ENCODE measurements at regions not wholly inside any gene's neighbourhood (a gene's known extent, or its start where the extent isn't known, plus 50 kb on each side); places are given as distances from the start of the nearest gene placed in this dataset.

- no peaks in the 10 kb centered on the region for H3K4me1 ChIP-seq (ENCODE audit: control insufficient read depth, insufficient read depth, low read length)
- Mint-ChIP-seq H3K9me3 (peaks cover 10 to 21% of the 10 kb centered on the region in 2 donors), H3K27me3 (ENCODE audit: low read depth in 2 of 2) (no peaks in the 10 kb centered on the region), H3K4me1 (no peaks in the 10 kb centered on the region), H3K4me3 (no peak overlapping the region), H3K27ac (no peak overlapping the region), H3K36me3 (no peaks in the 10 kb centered on the region)
- no peak for TF ChIP-seq CTCF (IDR thresholded peaks at IDR 0.05)
- H3K9me3 ChIP-seq (ENCODE audit: control insufficient read depth, insufficient read depth, low read length), result no peaks in the 10 kb centered on the region
- WGBS (ENCODE audit: insufficient coverage), result 84% methylated on average over 2 of the region's 3 CpGs
- intact Hi-C loops (cut with micrococcal nuclease), result no loop called here
- no peaks in the 10 kb centered on the region for H3K36me3 ChIP-seq (ENCODE audit: control insufficient read depth, insufficient read depth, low read length)
- no peak overlapping the region for H3K4me3 ChIP-seq (ENCODE audit: low read length)
- ATAC-seq (no peak), DNase-seq (no peak)
- no peaks in the 10 kb centered on the region for H3K27me3 ChIP-seq (ENCODE audit: control insufficient read depth, insufficient read depth, low read length)
- H3K27ac ChIP-seq (ENCODE audit: low read length), result no peak overlapping the region
Measured at GRCh38 chr18:38312532-38312931, 746.9 kb upstream of the CELF4 start.

- no peak for TF ChIP-seq CTCF (IDR thresholded peaks at IDR 0.05)
- WGBS (ENCODE audit: insufficient coverage), result 73% methylated on average over 2 of the region's 2 CpGs
- H3K9me3 ChIP-seq (ENCODE audit: control insufficient read depth, insufficient read depth, low read length), result no peaks in the 10 kb centered on the region
- intact Hi-C loops (cut with micrococcal nuclease), result no loop called here
- H3K4me1 ChIP-seq (ENCODE audit: control insufficient read depth, insufficient read depth, low read length), result no peaks in the 10 kb centered on the region
- H3K27me3 Mint-ChIP-seq (ENCODE audit: low read depth in 2 of 2), result no peaks in the 10 kb centered on the region
- H3K4me3 ChIP-seq (ENCODE audit: low read length), result no peak overlapping the region
- DNase-seq, result no peak
- no peak for ATAC-seq
- H3K27me3 ChIP-seq (ENCODE audit: control insufficient read depth, insufficient read depth, low read length), result no peaks in the 10 kb centered on the region
- H3K36me3 Mint-ChIP-seq, result no peaks in the 10 kb centered on the region
- H3K36me3 ChIP-seq (ENCODE audit: control insufficient read depth, insufficient read depth, low read length), result no peaks in the 10 kb centered on the region
- no peak overlapping the region for H3K27ac Mint-ChIP-seq
- peaks cover 10 to 21% of the 10 kb centered on the region in 2 donors for H3K9me3 Mint-ChIP-seq
- H3K4me1 Mint-ChIP-seq, result no peaks in the 10 kb centered on the region
- H3K27ac ChIP-seq (ENCODE audit: low read length), result no peak overlapping the region
- no peak overlapping the region for H3K4me3 Mint-ChIP-seq
Measured at GRCh38 chr18:38310936-38311335, 745.3 kb upstream of the CELF4 start.

GRCh38 chr18:38307914-38308313, 742.3 kb upstream of the CELF4 start:
- Mint-ChIP-seq H3K4me3 (no peak overlapping the region), H3K36me3 (no peaks in the 10 kb centered on the region), H3K4me1 (no peaks in the 10 kb centered on the region), H3K9me3 (peaks cover 6 to 12% of the 10 kb centered on the region in 2 donors), H3K27me3 (ENCODE audit: low read depth in 2 of 2) (no peaks in the 10 kb centered on the region), H3K27ac (no peak overlapping the region)
- Histone ChIP-seq H3K27ac (ENCODE audit: low read length) (no peak overlapping the region), H3K4me1 (ENCODE audit: control insufficient read depth, insufficient read depth, low read length) (no peaks in the 10 kb centered on the region), H3K4me3 (ENCODE audit: low read length) (no peak overlapping the region), H3K27me3 (ENCODE audit: control insufficient read depth, insufficient read depth, low read length) (no peaks in the 10 kb centered on the region), H3K36me3 (ENCODE audit: control insufficient read depth, insufficient read depth, low read length) (no peaks in the 10 kb centered on the region), H3K9me3 (ENCODE audit: control insufficient read depth, insufficient read depth, low read length) (no peaks in the 10 kb centered on the region)
- 86% methylated on average over 5 of the region's 5 CpGs for WGBS (ENCODE audit: insufficient coverage)
- intact Hi-C loops (cut with micrococcal nuclease), result no loop called here
- DNase-seq (no peak), ATAC-seq (no peak)
- TF ChIP-seq CTCF (IDR thresholded peaks at IDR 0.05), result no peak

- no peak for TF ChIP-seq CTCF (IDR thresholded peaks at IDR 0.05)
- H3K36me3 ChIP-seq (ENCODE audit: control insufficient read depth, insufficient read depth, low read length), result no peaks in the 10 kb centered on the region
- H3K36me3 Mint-ChIP-seq, result no peaks in the 10 kb centered on the region
- no peak for DNase-seq
- ATAC-seq, result no peak
- intact Hi-C loops (cut with micrococcal nuclease), result no loop called here
- H3K27me3 Mint-ChIP-seq (ENCODE audit: low read depth in 2 of 2), result no peaks in the 10 kb centered on the region
- no peaks in the 10 kb centered on the region for H3K27me3 ChIP-seq (ENCODE audit: control insufficient read depth, insufficient read depth, low read length)
- H3K4me1 Mint-ChIP-seq, result no peaks in the 10 kb centered on the region
- no peaks in the 10 kb centered on the region for H3K4me1 ChIP-seq (ENCODE audit: control insufficient read depth, insufficient read depth, low read length)
- H3K4me3 Mint-ChIP-seq, result no peak overlapping the region
- H3K9me3 ChIP-seq (ENCODE audit: control insufficient read depth, insufficient read depth, low read length), result no peaks in the 10 kb centered on the region
- H3K4me3 ChIP-seq (ENCODE audit: low read length), result no peak overlapping the region
- WGBS (ENCODE audit: insufficient coverage), result 85% methylated on average over 4 of the region's 4 CpGs
- no peak overlapping the region for H3K27ac Mint-ChIP-seq
- no peak overlapping the region for H3K27ac ChIP-seq (ENCODE audit: low read length)
- H3K9me3 Mint-ChIP-seq, result peaks cover 11 to 12% of the 10 kb centered on the region in 2 donors
Measured at GRCh38 chr18:38305961-38306360, 740.4 kb upstream of the CELF4 start.
